Astrocyte (in vitro differentiated cells and primary cell): ENCODE measurements at regions not wholly inside any gene's neighbourhood (a gene's known extent, or its start where the extent isn't known, plus 50 kb on each side); places are given as distances from the start of the nearest gene placed in this dataset.

Experiments
- CTCF ChIP-seq: IDR thresholded peaks from 2 replicates; pipeline ENCODE4 v1.5.1; 2011; ENCODE audit warnings: low read depth, mild to moderate bottlenecking, inconsistent platforms, low read length, moderate library complexity; ENCODE audit not compliant: insufficient read depth
- EZH2 ChIP-seq: IDR thresholded peaks from 2 replicates; pipeline ENCODE4 v1.6.1; 2012; ENCODE audit warnings: mild to moderate bottlenecking, low read length, inconsistent platforms; ENCODE audit not compliant: insufficient read depth

- no peak for TF ChIP-seq CTCF
- TF ChIP-seq EZH2: no peak
Measured at GRCh38 chr6:167402195-167402686, 77.4 kb downstream of the TTLL2 start.
